HG03571 (cell line): ENCODE measurements at regions not wholly inside any gene's neighbourhood (a gene's known extent, or its start where the extent isn't known, plus 50 kb on each side); places are given as distances from the start of the nearest gene placed in this dataset.
"Not testable (repeated sequence)": the region's sequence is repeated elsewhere in the genome, so short reads cannot be mapped to it uniquely, and the experiment has no call there.

ENCODE experiments used
- ATAC-seq: cut with Tn5 transposase; IDR thresholded peaks from one replicate; pipeline ENCODE4 v1.9.1; 2021; ENCODE audit not compliant: unreplicated experiment

DNA sequence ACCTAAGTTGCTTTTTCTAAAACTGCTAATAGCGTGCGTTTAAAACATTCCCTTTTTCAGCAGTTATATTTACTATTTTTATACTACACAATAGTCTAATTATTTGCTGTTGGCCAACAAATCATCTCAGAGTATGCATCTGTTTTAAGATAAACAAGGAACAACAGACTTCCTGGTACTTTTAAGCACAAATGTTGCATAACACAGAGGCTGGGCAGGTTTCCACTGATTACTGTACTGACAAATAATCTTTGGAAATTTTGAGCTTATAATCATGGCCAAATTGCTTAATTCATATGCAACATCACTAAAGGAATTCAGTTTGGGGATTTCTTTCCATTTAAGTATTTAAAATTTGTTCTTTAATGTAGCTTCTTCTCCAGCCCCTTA lies 737.4 kb upstream of the SALL3 start:
- ATAC-seq = no peak

DNA sequence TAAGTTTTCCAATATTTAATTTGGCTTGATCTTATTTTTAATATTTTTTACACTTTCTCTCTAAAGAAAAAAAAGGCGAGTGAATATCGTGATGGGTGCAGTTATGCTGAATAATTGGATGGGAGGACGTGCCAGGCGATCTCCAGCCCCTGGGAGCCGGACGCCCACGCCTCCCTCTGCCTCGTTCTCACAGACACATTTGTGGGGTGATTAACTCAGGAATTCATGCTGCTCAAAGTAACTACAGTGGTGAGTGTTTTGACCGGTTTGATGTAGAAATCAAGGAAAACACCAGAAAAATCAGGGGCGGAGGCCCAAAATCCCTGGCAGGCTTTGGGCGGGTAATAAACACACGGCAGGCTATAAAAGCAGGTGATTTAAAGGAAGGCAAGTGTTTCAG lies 736.8 kb upstream of the SALL3 start:
- no peak for ATAC-seq

DNA sequence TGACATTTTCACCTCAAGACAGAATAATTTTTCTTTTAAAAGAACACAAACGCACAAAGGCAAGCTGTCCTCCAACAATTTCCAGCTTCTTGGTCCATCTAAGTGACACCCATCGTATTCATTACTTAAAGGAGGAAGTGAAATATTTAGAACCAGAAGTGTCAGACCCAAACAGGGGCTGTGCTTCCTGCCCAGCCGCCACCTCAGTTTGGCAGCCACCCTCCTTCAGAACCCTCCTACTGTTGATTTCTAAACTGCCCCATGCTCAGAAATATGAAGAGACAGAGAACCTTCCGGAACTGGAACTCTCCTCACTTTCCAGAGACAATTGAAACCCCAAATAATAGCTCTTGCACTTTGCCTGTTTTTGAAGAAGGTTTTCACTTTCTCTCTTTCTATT lies 734.8 kb upstream of the SALL3 start:
- ATAC-seq = no peak

DNA sequence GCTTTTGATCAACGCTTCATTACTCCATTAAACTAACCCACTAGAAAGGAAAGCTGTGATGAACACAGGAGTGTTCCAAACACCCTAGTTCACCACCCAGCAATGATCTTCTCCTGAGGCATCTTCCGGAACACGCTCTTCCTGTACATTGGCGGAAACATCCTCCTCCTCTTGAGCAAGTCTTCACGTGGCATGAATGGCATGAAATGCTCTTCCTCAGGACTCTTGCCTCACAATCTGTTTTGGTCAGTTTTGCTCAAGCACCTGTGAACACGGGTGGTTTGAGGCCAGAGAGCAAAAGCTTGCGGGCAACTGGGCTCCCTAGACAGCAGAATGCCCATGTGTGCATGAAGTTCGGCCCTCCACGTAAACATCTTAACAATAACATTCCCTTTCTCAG lies 734.2 kb upstream of the SALL3 start:
- no peak for ATAC-seq

DNA sequence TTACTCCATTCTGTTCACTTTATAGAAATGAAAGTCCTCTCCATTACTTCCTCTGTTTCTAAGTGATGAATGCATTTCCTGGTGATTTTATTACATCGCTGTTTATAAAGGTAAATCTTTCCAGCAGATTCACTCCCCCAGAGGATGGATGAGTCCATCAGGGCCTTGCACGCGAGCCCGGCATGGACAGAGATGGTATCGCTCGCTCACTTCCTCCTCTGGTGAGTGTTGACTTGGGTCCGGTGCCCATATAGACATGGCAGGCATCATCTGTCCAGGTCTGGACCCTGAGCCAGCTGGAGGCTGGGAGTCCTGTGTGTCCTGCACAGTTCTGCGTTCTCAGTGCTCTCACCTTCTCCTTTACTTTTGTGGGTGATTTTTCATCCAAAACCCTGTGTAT lies 733.6 kb upstream of the SALL3 start:
- no peak for ATAC-seq

DNA sequence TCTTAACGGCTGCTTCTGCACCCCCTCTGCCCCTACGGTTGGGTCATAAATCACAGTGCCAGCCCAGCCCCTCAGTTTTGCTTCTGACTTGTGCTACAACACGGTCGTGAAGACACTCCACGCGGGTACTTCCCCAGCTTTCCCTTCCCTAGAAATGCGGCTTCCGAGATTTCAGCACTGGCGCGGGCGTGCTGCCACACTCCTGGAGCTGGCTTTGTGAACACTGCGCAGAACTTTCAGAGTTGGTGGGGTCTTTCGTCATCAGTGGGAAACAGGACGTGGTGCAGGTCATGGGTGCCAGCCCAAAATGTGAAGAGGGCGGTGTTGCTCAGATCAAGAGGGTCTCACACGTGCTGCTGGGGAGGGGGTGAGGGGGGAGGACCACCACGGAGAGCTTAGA lies 733.0 kb upstream of the SALL3 start:
- ATAC-seq = no peak

GRCh38 chr18:78247615-78248289 lies 731.9 kb upstream of the SALL3 start:
- ATAC-seq = no peak

DNA sequence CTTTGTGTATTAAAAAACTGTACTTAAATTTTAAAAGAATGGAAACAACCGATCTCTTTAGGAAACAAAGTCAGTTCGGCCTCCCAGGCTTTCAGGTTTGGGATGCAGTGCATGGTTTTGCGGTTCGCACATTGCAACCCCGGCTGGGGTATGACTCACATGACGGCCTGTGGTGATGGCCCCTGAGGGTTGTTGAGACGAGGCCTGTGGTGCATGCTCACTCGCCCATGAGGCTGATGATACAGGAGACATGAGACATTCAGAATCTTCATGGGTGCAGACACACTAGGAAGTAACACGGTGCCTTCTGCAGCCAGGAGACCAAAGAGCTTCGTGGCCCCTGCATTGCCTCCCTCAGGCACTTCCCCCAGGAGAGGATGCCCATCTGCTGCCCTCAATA lies 724.6 kb upstream of the SALL3 start:
- no peak for ATAC-seq

DNA sequence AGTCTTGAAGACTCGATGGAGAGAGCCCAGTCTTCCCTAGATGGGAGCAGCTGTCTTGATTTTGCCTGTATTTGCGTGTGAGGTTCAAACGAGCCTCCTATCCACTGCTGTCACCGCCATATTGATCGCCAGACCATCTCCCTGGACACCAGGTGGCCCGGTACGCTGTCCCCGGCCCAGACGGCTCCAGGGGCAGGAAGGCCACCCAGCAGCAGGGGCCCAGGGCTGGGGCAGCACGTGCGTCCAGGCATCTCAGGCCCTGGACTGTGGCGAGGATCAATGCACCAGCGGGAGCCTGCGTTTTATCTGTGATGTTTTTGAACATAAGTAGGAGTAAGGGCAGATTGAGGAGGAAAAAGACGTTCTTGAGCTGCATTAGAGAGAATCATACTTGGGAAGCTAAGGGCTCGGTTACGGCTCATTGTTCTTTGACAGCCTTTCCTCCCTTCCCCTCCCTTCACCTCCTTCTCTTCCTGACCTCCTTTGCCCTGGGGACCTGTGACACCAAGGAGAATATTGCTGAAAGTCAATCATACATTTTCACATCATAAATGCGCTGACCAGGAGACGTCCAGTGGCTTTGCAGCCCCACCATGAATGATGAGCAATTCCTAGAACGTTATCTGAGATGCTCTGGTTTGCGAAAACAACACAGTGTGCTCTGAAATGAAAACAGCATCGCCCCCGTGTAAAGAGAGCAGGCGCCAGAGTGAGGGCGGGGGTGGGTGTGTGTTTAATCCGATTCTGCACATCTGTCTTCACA lies 711.2 kb upstream of the SALL3 start:
- no peak for ATAC-seq

GRCh38 chr18:78271790-78272189 lies 707.8 kb upstream of the SALL3 start:
- no peak for ATAC-seq

DNA sequence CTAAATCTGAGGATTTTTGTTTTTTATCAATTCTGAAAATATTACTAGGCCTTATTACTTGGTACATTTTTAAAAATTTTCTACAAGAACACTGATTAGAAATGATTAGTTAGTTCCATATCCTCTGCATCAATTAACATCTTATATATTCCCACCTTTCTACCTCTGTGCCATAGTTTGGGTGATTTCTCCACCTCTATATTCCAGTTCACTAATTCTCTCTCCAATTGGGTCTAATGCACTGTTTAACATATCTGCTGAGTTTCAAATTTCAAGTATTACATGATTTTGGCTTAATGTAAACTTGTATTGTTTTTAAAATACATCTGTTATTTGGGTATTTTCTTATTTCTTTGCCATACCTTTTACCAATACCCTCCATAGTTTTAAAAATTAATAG lies 705.7 kb upstream of the SALL3 start:
- ATAC-seq = no peak

DNA sequence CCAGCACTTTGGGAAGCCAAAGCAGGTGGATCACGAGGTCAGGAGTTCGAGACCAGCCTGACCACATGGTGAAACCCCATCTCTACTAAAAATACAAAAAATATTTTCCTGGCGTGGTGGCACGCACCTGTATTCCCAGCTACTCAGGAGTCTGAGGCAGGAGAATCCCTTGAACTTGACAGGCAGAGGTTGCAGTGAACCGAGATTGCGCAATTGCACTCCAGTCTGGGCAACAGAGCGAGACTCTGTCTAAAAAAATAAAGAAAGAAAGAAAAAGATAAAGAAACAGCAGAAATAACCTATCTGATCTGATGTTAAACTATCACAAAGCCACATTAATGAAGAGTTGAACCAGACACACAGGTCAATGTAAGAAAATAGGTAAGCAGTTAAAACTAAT lies 696.2 kb upstream of the SALL3 start:
- not testable (repeated sequence) for ATAC-seq

- no peak for ATAC-seq
These were observed 686.8 kb upstream of the SALL3 start for GRCh38 chr18:78292618-78293380.

DNA sequence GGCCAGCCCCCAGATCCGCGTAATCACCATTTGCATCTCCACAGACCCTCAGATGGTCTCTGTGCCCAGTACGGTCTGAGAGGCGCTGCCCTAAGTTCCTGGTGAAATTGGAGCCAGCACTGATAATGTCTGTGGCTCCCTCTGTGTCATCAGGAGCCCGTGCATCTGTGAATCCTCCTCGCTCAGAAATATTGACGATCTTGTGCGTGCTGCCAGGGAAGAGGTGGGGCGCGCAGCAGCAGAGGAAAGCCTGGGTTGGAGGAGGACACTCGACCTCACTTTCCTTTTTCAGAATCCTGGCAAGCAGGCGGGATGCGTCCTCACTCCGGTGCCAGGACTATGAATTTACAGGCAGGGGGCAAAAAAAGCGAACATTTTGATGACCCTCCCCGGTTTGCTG lies 686.1 kb upstream of the SALL3 start:
- no peak for ATAC-seq

DNA sequence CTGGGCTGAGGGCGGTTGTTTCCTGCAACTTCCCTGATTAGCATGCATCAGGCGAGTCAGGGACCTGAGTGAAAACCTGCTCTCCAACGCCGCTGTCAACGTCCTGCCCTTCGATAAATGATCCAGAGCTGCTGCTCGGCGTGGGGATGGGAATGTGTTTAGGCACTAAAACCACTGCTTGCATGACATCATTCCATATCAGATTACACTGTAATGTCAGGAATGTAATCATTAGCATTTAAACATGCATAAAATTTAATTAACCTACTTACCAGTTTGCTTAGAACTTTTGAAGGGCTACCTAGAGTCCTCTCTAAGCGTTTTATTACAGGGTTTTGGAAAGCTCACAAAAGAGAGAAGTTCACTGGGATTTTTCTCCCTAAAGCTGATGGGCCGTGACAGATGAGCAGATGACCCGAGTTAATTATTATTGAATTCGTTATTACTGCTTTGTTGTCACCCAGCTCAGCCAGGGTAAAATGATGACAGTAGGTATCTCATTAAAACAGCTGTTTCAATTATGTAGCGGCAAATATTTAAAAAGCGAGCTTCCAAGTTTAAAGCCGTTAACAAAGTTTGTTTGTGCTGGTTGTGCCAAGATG lies 685.6 kb upstream of the SALL3 start:
- ATAC-seq = no peak

GRCh38 chr18:78295262-78295661 lies 684.4 kb upstream of the SALL3 start:
- no peak for ATAC-seq

GRCh38 chr18:78296166-78296565 lies 683.5 kb upstream of the SALL3 start:
- ATAC-seq = no peak

DNA sequence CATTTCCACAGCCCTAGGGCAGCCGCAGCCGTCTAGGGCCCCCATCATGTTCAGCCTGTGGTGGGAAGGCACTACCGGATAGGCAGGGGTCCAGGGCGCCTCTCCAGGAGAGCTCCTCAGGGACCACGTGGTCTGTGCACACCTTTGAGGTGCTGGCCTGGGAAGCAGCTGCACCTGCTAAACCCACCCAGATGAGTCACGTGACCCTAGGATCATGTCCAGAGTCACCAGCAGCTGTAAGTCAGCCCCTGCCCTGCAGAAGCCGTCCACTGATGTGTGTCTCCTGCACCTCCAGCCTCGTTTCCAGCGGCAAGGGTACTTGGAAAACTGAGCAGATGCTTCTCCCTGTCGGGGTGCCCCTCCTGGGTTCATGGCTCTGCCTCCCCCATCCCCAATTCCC lies 682.6 kb upstream of the SALL3 start:
- no peak for ATAC-seq

DNA sequence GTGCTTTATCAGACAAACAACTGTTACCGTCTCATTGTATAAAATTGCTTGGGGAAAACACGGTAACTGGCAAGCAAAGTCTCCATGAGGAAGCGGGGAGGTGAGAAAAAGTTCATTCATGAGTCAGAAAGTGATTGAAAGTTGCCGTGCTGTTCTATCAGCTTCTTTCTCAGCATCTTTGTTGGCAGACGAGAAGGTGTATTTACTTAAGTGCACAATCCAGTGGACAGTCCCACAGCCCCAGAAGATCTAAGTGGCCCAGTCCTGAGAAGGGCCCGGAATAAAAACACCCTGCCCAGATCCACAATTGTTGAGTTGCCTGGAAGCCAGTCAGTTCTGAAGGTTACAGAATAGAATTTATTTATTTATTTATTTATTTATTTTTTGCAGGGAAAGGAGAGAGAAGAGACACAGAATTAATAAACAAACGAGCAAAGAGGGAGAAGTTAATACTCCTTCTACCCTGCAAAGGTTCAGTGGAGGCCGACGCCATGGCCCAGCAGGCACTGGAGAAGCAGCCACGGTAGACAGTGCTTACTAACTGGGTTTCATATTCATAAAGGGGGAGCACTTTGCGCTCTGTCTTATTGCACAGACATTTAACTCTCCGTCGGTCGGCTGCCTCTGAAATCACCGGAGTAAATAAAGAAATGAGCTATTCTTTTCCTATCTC lies 676.0 kb upstream of the SALL3 start:
- ATAC-seq = no peak

DNA sequence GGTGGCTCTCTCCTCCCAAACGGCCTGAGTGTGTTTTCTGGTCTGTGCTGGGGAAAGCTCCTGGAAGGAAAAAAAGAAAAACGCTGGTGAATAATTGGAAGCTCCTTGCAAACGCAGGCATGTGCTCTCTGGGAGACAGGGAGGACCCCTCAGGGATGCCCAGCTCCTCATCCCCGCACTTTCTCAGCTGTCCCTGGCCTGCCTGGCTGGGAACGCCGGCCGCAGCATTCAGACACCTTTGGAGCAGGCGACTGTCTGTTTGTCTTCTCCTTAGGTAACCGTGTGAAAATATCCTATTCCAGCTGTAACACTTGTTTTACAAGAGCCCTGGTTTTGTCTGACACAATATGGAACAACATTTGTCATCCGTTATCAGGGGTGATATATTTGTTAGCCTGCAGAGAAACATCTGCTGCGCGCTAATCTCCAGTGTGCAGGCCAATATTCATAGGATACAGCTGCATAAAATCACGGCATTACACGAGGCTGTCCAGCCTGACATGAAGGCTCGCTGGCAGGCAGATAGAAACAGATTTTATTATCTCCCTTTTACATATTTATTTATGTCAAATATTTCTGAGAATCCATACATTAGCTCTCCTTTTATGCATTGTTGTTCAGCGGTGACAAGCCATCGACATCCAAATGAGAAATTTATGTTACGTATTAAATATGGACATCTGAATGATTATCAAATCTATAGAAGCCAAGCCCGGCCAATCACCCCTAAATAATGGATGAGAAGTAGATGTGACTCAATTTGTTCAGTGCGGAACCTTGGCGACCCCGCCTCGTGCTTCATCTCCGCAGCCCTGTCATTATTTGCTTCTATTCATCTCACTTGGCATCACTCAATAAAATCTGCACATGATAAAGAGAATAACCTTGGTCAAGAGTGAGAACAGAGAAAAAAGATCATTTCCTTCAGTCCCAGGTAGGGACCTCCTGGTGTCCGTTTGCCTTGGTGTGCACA lies 675.1 kb upstream of the SALL3 start:
- ATAC-seq = no peak
